A549 (cell line): ENCODE measurements at regions not wholly inside any gene's neighbourhood (a gene's known extent, or its start where the extent isn't known, plus 50 kb on each side); places are given as distances from the start of the nearest gene placed in this dataset.

Experiments
- CTCF ChIP-seq: fragments of >200 bp; sonication (Bioruptor Twin); formaldehyde crosslinking; IDR thresholded peaks from 3 replicates; pipeline ENCODE4 v1.5.1; 2016
- EHMT2 ChIP-seq: fragments of 200-600 bp; sonication (generic); IDR thresholded peaks from 2 replicates; pipeline ENCODE4 v1.6.1; 2016; ENCODE audit warnings: antibody characterized with exemption, low read depth, mild to moderate bottlenecking, moderate library complexity
- EP300 ChIP-seq, 2 experiments: fragments of >200 bp; sonication (Bioruptor Twin); formaldehyde crosslinking; IDR thresholded peaks; 2 replicates in 1 of 2; 3 replicates in 1 of 2; pipeline ENCODE4 v1.6.1; 2016 to 2017
- JUN ChIP-seq, 2 experiments: fragments of >200 bp; sonication (Bioruptor Twin); formaldehyde crosslinking; IDR thresholded peaks; 2 replicates in 1 of 2; 3 replicates in 1 of 2; pipeline ENCODE4 v1.6.1; 2016 to 2017
- JUNB ChIP-seq: fragments of >200 bp; sonication (Bioruptor Twin); formaldehyde crosslinking; IDR thresholded peaks from 2 replicates; pipeline ENCODE4 v1.6.1; 2016
- KDM1A ChIP-seq: fragments of 200-600 bp; sonication (generic); IDR thresholded peaks from 2 replicates; pipeline ENCODE4 v1.6.1; 2016; ENCODE audit warnings: low read depth, mild to moderate bottlenecking
- PBX3 ChIP-seq: IDR thresholded peaks from 2 replicates; pipeline ENCODE4 v1.6.1; 2012
- POLR2A ChIP-seq: IDR thresholded peaks from 2 replicates; pipeline ENCODE4 v1.6.1; 2012; ENCODE audit warnings: mild to moderate bottlenecking, low read length
- RAD21 ChIP-seq, 2 experiments: fragments of >200 bp in 1 of 2; sonication (Bioruptor Twin) in 1 of 2; formaldehyde crosslinking in 1 of 2; IDR thresholded peaks in 1 of 2; conservative IDR thresholded peaks in 1 of 2; 2 replicates in 1 of 2; 3 replicates in 1 of 2; pipeline ENCODE4 v1.6.1; 2012 to 2018; ENCODE audit warnings: inconsistent platforms in 1 of 2
- REST ChIP-seq: fragments of 200-600 bp; sonication (generic); IDR thresholded peaks from 2 replicates; pipeline ENCODE4 v1.6.1; 2016; ENCODE audit warnings: antibody characterized with exemption, mild to moderate bottlenecking, moderate library complexity
- SMC3 ChIP-seq: fragments of >200 bp; sonication (Bioruptor Twin); formaldehyde crosslinking; IDR thresholded peaks from 3 replicates; pipeline ENCODE4 v1.6.1; 2018; ENCODE audit warnings: inconsistent platforms
- USF2 ChIP-seq: fragments of 450-650 bp; IDR thresholded peaks from 2 replicates; pipeline ENCODE4 v1.6.1; 2014; ENCODE audit warnings: antibody characterized with exemption
- TF ChIP-seq, protein P1 (sequence below): IDR thresholded peaks from 2 replicates; pipeline ENCODE4 v1.6.1; 2012

- no peak for TF ChIP-seq CTCF
- TF ChIP-seq, protein P1, sequence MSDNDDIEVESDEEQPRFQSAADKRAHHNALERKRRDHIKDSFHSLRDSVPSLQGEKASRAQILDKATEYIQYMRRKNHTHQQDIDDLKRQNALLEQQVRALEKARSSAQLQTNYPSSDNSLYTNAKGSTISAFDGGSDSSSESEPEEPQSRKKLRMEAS, result no peak
- no peak for TF ChIP-seq RAD21 (conservative IDR thresholded peaks at IDR 0.05 in 1 of 2, IDR thresholded peaks at IDR 0.05 in 1 of 2)
- no peak for TF ChIP-seq EP300 (IDR thresholded peaks at IDR 0.05)
- no peak for TF ChIP-seq PBX3
- no peak for TF ChIP-seq REST
- no peak for TF ChIP-seq POLR2A
- no peak for TF ChIP-seq JUNB
- no peak for TF ChIP-seq SMC3
- TF ChIP-seq EHMT2, result no peak
- no peak for TF ChIP-seq USF2
- no peak for TF ChIP-seq JUN (IDR thresholded peaks at IDR 0.05)
- no peak for TF ChIP-seq KDM1A
These were observed 142.8 kb upstream of the STK17B start for GRCh38 chr2:196314157-196314556.
